T-cell (primary cell): ENCODE measurements at regions not wholly inside any gene's neighbourhood (a gene's known extent, or its start where the extent isn't known, plus 50 kb on each side); places are given as distances from the start of the nearest gene placed in this dataset.
A peak's percentile ranks its signal among the peaks of the same experiment; 100 is the strongest.
"Not testable (repeated sequence)": the region's sequence is repeated elsewhere in the genome, so short reads cannot be mapped to it uniquely, and the experiment has no call there.

Experiments
- ATAC-seq, 4 experiments: fragments of 200-7000 bp in 3 of 4; fragments of 150-1000 bp in 1 of 4; cut with Tn5 transposase; replicated peaks in 1 of 4; 1 replicate in 3 of 4; 2 replicates in 1 of 4; pipeline ENCODE4 v1.10.0; 2021; ENCODE audit warnings: moderate library complexity in 3 of 4, mild to moderate bottlenecking in 2 of 4, moderate number of reproducible peaks in 1 of 4
- CTCF ChIA-PET, 2 donors: fragments of 300-600 bp; sonication (Branson Sonifier 250); formaldehyde crosslinking; loops; one replicate each; lab custom pipeline; 2022; ENCODE audit warnings: antibody characterized with exemption in 2 of 2; lab: Charles Lee
- POLR2A ChIA-PET, 2 donors: fragments of 300-600 bp; sonication (Branson Sonifier 250); formaldehyde crosslinking; loops; one replicate each; lab custom pipeline; 2022; ENCODE audit warnings: antibody characterized with exemption in 2 of 2; lab: Charles Lee
- DNase-seq, 35 experiments: peaks; one replicate each; pipeline versions ENCODE4 v3.0.0 to v3.0.0-alpha.2; 2013 to 2023
- H3K27ac ChIP-seq: one replicate; pipeline ENCODE4 v1.5.1; 2013; ENCODE audit warnings: low read length
- H3K27me3 ChIP-seq, 2 experiments: replicated peaks in 1 of 2; 1 replicate in 1 of 2; 2 replicates in 1 of 2; pipeline versions ENCODE4 v1.6.1 to v1.7.0; 2013; ENCODE audit warnings: low read length in 1 of 2, mixed read lengths in 1 of 2; ENCODE audit not compliant: control insufficient read depth in 2 of 2, insufficient read depth in 2 of 2; ENCODE audit errors: extremely low read depth in 1 of 2
- H3K36me3 ChIP-seq, 2 donors: 1 replicate in 1 of 2; 2 replicates in 1 of 2; pipeline versions ENCODE4 v1.6.1 to v1.7.0; 2013; ENCODE audit warnings: low read length in 1 of 2; ENCODE audit not compliant: control insufficient read depth in 2 of 2, insufficient read depth in 1 of 2; ENCODE audit errors: extremely low read depth in 1 of 2
- H3K4me1 ChIP-seq, 2 experiments: 1 replicate in 1 of 2; 2 replicates in 1 of 2; pipeline versions ENCODE4 v1.6.1 to v1.7.0; 2013; ENCODE audit warnings: low read length in 2 of 2, mixed read lengths in 1 of 2; ENCODE audit not compliant: insufficient read depth in 2 of 2, control insufficient read depth in 1 of 2; ENCODE audit errors: extremely low read depth in 1 of 2
- H3K4me3 ChIP-seq, 2 donors: 1 replicate in 1 of 2; 2 replicates in 1 of 2; pipeline versions ENCODE4 v1.5.1 to v1.7.0; 2013; ENCODE audit warnings: mild to moderate bottlenecking in 2 of 2, low read length in 1 of 2, moderate library complexity in 1 of 2; ENCODE audit not compliant: control insufficient read depth in 1 of 2; ENCODE audit errors: extremely low read depth in 1 of 2
- H3K9me3 ChIP-seq: 2 replicates; pipeline ENCODE4 v1.7.0; 2013
- H3K27ac Mint-ChIP-seq, 2 donors: one replicate each; pipeline ENCODE4 v1.8.0; 2020 to 2021; ENCODE audit warnings: mild to moderate bottlenecking in 2 of 2, mixed read lengths in 2 of 2
- H3K27me3 Mint-ChIP-seq, 2 donors: one replicate each; pipeline ENCODE4 v1.8.0; 2021 to 2022; ENCODE audit warnings: mixed read lengths in 2 of 2
- H3K36me3 Mint-ChIP-seq: one replicate; pipeline ENCODE4 v1.8.0; 2021; ENCODE audit warnings: mixed read lengths
- H3K4me1 Mint-ChIP-seq, 3 donors: one replicate each; pipeline ENCODE4 v1.8.0; 2020 to 2022; ENCODE audit warnings: mixed read lengths in 3 of 3, mild to moderate bottlenecking in 1 of 3
- H3K4me3 Mint-ChIP-seq, 3 donors: one replicate each; pipeline ENCODE4 v1.8.0; 2020 to 2022; ENCODE audit warnings: mild to moderate bottlenecking in 3 of 3, mixed read lengths in 3 of 3, moderate library complexity in 3 of 3
- H3K9me3 Mint-ChIP-seq, 3 donors: one replicate each; pipeline ENCODE4 v1.8.0; 2020 to 2022; ENCODE audit warnings: mixed read lengths in 3 of 3
- WGBS: methylation state at CpG from one replicate; pipeline ENCODE4 v1.1.5; 2013; ENCODE audit warnings: missing lambda C conversion rate; ENCODE audit not compliant: insufficient coverage; 5-methylcytosine and 5-hydroxymethylcytosine counted together

GRCh38 chr11:134843735-134844134 is 431.7 kb upstream of the B3GAT1 start:
- ATAC-seq (no peak), DNase-seq (no peak)
- Histone ChIP-seq H3K9me3 (no peaks in the 10 kb centered on the region), H3K4me3 (no peak overlapping the region), H3K4me1 (no peaks in the 10 kb centered on the region), H3K27ac (no peak overlapping the region), H3K27me3 (peaks cover 0 to 33% of the 10 kb centered on the region in 2 experiments), H3K36me3 (no peaks in the 10 kb centered on the region)
- Mint-ChIP-seq H3K27me3 (peaks cover 30 to 34% of the 10 kb centered on the region in 2 donors), H3K27ac (no peak overlapping the region), H3K4me1 (no peaks in the 10 kb centered on the region), H3K4me3 (no peak overlapping the region), H3K36me3 (no peaks in the 10 kb centered on the region), H3K9me3 (no peaks in the 10 kb centered on the region)
- CTCF ChIA-PET: no interaction called here
- POLR2A ChIA-PET: no interaction called here
- 82% methylated on average over 9 of the region's 9 CpGs for WGBS

GRCh38 chr11:134843020-134843419 is 431.0 kb upstream of the B3GAT1 start:
- Mint-ChIP-seq H3K27me3 (peaks cover 30 to 34% of the 10 kb centered on the region in 2 donors), H3K4me1 (no peaks in the 10 kb centered on the region), H3K4me3 (no peak overlapping the region), H3K27ac (no peak overlapping the region), H3K9me3 (no peaks in the 10 kb centered on the region), H3K36me3 (no peaks in the 10 kb centered on the region)
- H3K9me3 ChIP-seq: no peaks in the 10 kb centered on the region
- H3K36me3 ChIP-seq: no peaks in the 10 kb centered on the region
- H3K4me3 ChIP-seq: no peak overlapping the region
- CTCF ChIA-PET: no interaction called here
- peaks cover 0 to 33% of the 10 kb centered on the region in 2 experiments for H3K27me3 ChIP-seq
- ATAC-seq (peak in 1 of 4 experiments; percentile 30), DNase-seq (no peak)
- H3K4me1 ChIP-seq: no peaks in the 10 kb centered on the region
- WGBS: 85% methylated on average over 8 of the region's 8 CpGs
- H3K27ac ChIP-seq: no peak overlapping the region
- POLR2A ChIA-PET: no interaction called here

- Mint-ChIP-seq H3K36me3 (no peaks in the 10 kb centered on the region), H3K27me3 (peaks cover 30 to 34% of the 10 kb centered on the region in 2 donors), H3K9me3 (no peaks in the 10 kb centered on the region), H3K4me3 (no peak overlapping the region), H3K27ac (no peak overlapping the region), H3K4me1 (no peaks in the 10 kb centered on the region)
- WGBS: 84% methylated on average over 5 of the region's 5 CpGs
- CTCF ChIA-PET: no interaction called here
- H3K4me1 ChIP-seq: no peaks in the 10 kb centered on the region
- H3K9me3 ChIP-seq: no peaks in the 10 kb centered on the region
- POLR2A ChIA-PET: no interaction called here
- H3K36me3 ChIP-seq: no peaks in the 10 kb centered on the region
- no peak overlapping the region for H3K27ac ChIP-seq
- DNase-seq (no peak), ATAC-seq (no peak)
- peaks cover 0 to 36% of the 10 kb centered on the region in 2 experiments for H3K27me3 ChIP-seq
- no peak overlapping the region for H3K4me3 ChIP-seq
Observed at GRCh38 chr11:134841972-134842371, 429.9 kb upstream of the B3GAT1 start.

- Histone ChIP-seq H3K36me3 (no peaks in the 10 kb centered on the region), H3K4me1 (no peaks in the 10 kb centered on the region), H3K27ac (no peak overlapping the region), H3K9me3 (no peaks in the 10 kb centered on the region), H3K27me3 (peaks cover 0 to 34% of the 10 kb centered on the region in 2 experiments), H3K4me3 (no peak overlapping the region)
- H3K36me3 Mint-ChIP-seq: no peaks in the 10 kb centered on the region
- ChIA-PET CTCF (no interaction called here), POLR2A (no interaction called here)
- H3K27me3 Mint-ChIP-seq: peaks cover 30 to 34% of the 10 kb centered on the region in 2 donors
- DNase-seq (no peak), ATAC-seq (no peak)
- 33% methylated on average over 4 of the region's 5 CpGs for WGBS
- no peaks in the 10 kb centered on the region for H3K9me3 Mint-ChIP-seq
- H3K4me1 Mint-ChIP-seq: no peaks in the 10 kb centered on the region
- no peak overlapping the region for H3K4me3 Mint-ChIP-seq
- H3K27ac Mint-ChIP-seq: no peak overlapping the region
Observed at GRCh38 chr11:134841411-134841810, 429.4 kb upstream of the B3GAT1 start.

- ATAC-seq: no peak
- CTCF ChIA-PET: no interaction called here
Observed at GRCh38 chr11:134840945-134841344, 428.9 kb upstream of the B3GAT1 start.

GRCh38 chr11:134840165-134840564 is 428.1 kb upstream of the B3GAT1 start:
- H3K36me3 ChIP-seq, ATAC-seq, H3K9me3 ChIP-seq, DNase-seq, H3K27ac Mint-ChIP-seq, H3K36me3 Mint-ChIP-seq, POLR2A ChIA-PET, H3K4me1 ChIP-seq, H3K4me1 Mint-ChIP-seq, CTCF ChIA-PET, H3K4me3 ChIP-seq, H3K4me3 Mint-ChIP-seq, H3K9me3 Mint-ChIP-seq, H3K27ac ChIP-seq: not testable (repeated sequence)
- peaks cover 0 to 26% of the 10 kb centered on the region in 2 experiments for H3K27me3 ChIP-seq
- WGBS: no CpG with 5 or more reads among the region's 4 CpGs
- peaks cover 29 to 32% of the 10 kb centered on the region in 2 donors for H3K27me3 Mint-ChIP-seq

More at GRCh38 chr11:134840945-134841344, 428.9 kb upstream of the B3GAT1 start:
- no peak overlapping the region for H3K4me3 ChIP-seq
- H3K4me1 ChIP-seq: no peaks in the 10 kb centered on the region
- Mint-ChIP-seq H3K4me3 (no peak overlapping the region), H3K27me3 (peaks cover 30 to 34% of the 10 kb centered on the region in 2 donors), H3K36me3 (no peaks in the 10 kb centered on the region), H3K27ac (no peak overlapping the region), H3K4me1 (no peaks in the 10 kb centered on the region), H3K9me3 (no peaks in the 10 kb centered on the region)
- WGBS: 74% methylated on average over 5 of the region's 7 CpGs
- no peaks in the 10 kb centered on the region for H3K36me3 ChIP-seq
- POLR2A ChIA-PET: no interaction called here
- H3K27me3 ChIP-seq: peaks cover 0 to 32% of the 10 kb centered on the region in 2 experiments
- no peaks in the 10 kb centered on the region for H3K9me3 ChIP-seq
- no peak overlapping the region for H3K27ac ChIP-seq
- DNase-seq: no peak

- ChIA-PET CTCF (no interaction called here), POLR2A (no interaction called here)
- no peak overlapping the region for H3K4me3 Mint-ChIP-seq
- ATAC-seq (no peak), DNase-seq (no peak)
- Histone ChIP-seq H3K27me3 (peaks cover 0 to 22% of the 10 kb centered on the region in 2 experiments), H3K4me1 (no peaks in the 10 kb centered on the region), H3K27ac (no peak overlapping the region), H3K9me3 (no peaks in the 10 kb centered on the region), H3K4me3 (no peak overlapping the region), H3K36me3 (no peaks in the 10 kb centered on the region)
- H3K4me1 Mint-ChIP-seq: no peaks in the 10 kb centered on the region
- no peaks in the 10 kb centered on the region for H3K36me3 Mint-ChIP-seq
- H3K27me3 Mint-ChIP-seq: peaks cover 18 to 24% of the 10 kb centered on the region in 2 donors
- H3K27ac Mint-ChIP-seq: no peak overlapping the region
- 90% methylated on average over 7 of the region's 10 CpGs for WGBS
- no peaks in the 10 kb centered on the region for H3K9me3 Mint-ChIP-seq
Observed at GRCh38 chr11:134838708-134839107, 426.7 kb upstream of the B3GAT1 start.
